Karpas-422 (cell line): ENCODE measurements at regions not wholly inside any gene's neighbourhood (a gene's known extent, or its start where the extent isn't known, plus 50 kb on each side); places are given as distances from the start of the nearest gene placed in this dataset.

Experiments
- DNase-seq: peaks from one replicate; pipeline ENCODE4 v3.0.0-alpha.2; 2015
- H2AFZ ChIP-seq: fragments of 200-600 bp; sonication (generic); 2 replicates; pipeline ENCODE4 v1.6.1; 2014; ENCODE audit warnings: antibody characterized with exemption, low read length, mixed read lengths
- H3K27ac ChIP-seq: fragments of 200-600 bp; sonication (generic); 2 replicates; pipeline ENCODE4 v1.5.1; 2014; ENCODE audit warnings: mild to moderate bottlenecking, low read length, moderate library complexity
- H3K27me3 ChIP-seq: fragments of 200-600 bp; sonication (generic); 2 replicates; pipeline ENCODE4 v1.6.1; 2014; ENCODE audit warnings: low read length, mixed read lengths
- H3K36me3 ChIP-seq: fragments of 200-600 bp; sonication (generic); 2 replicates; pipeline ENCODE4 v1.6.1; 2014; ENCODE audit warnings: low read length, mixed read lengths; ENCODE audit not compliant: insufficient read depth
- H3K4me1 ChIP-seq: fragments of 200-600 bp; sonication (generic); 2 replicates; pipeline ENCODE4 v1.6.1; 2014; ENCODE audit warnings: mild to moderate bottlenecking, low read length, mixed read lengths
- H3K4me2 ChIP-seq: fragments of 200-600 bp; sonication (generic); 2 replicates; pipeline ENCODE4 v1.6.1; 2014; ENCODE audit warnings: low read length, low read depth, mild to moderate bottlenecking; ENCODE audit not compliant: poor library complexity, severe bottlenecking
- H3K4me3 ChIP-seq: fragments of 200-600 bp; sonication (generic); 2 replicates; pipeline ENCODE4 v1.5.1; 2014; ENCODE audit warnings: mild to moderate bottlenecking, antibody characterized with exemption, low read length, mixed read lengths
- H3K79me2 ChIP-seq: fragments of 200-600 bp; sonication (generic); 2 replicates; pipeline ENCODE4 v1.6.1; 2014; ENCODE audit warnings: mild to moderate bottlenecking, low read length, mixed read lengths
- H3K9ac ChIP-seq: fragments of 200-600 bp; sonication (generic); 2 replicates; pipeline ENCODE4 v1.6.0; 2014; ENCODE audit warnings: low read length
- H3K9me2 ChIP-seq: fragments of 200-600 bp; sonication (generic), shearing (Covaris generic); replicated peaks from 2 replicates; pipeline ENCODE4 v1.6.0; 2014; ENCODE audit warnings: mild to moderate bottlenecking, low read length, moderate library complexity; ENCODE audit not compliant: insufficient read depth
- H3K9me3 ChIP-seq: fragments of 300-700, 200-600 bp; sonication (generic); 2 replicates; pipeline ENCODE4 v1.6.1; 2014; ENCODE audit warnings: low read length, mixed read lengths
- H4K20me1 ChIP-seq: fragments of 200-600 bp; sonication (generic); 2 replicates; pipeline ENCODE4 v1.6.1; 2014; ENCODE audit warnings: mild to moderate bottlenecking, antibody characterized with exemption, low read length, low read depth; ENCODE audit not compliant: insufficient read depth

GRCh38 chr20:22456109-22456508 is 128.3 kb downstream of the FOXA2 start:
- DNase-seq: no peak
- Histone ChIP-seq H3K9me2 (no peaks in the 10 kb centered on the region), H3K27me3 (no peaks in the 10 kb centered on the region), H4K20me1 (no peaks in the 10 kb centered on the region), H3K4me1 (no peaks in the 10 kb centered on the region), H3K36me3 (no peaks in the 10 kb centered on the region), H2AFZ (no peak overlapping the region), H3K79me2 (no peaks in the 10 kb centered on the region), H3K9me3 (no peaks in the 10 kb centered on the region), H3K27ac (no peak overlapping the region), H3K9ac (no peak overlapping the region), H3K4me2 (no peak overlapping the region), H3K4me3 (no peak overlapping the region)

GRCh38 chr20:22455259-22455658 is 129.1 kb downstream of the FOXA2 start:
- Histone ChIP-seq H3K9me3 (no peaks in the 10 kb centered on the region), H3K79me2 (no peaks in the 10 kb centered on the region), H3K4me1 (no peaks in the 10 kb centered on the region), H4K20me1 (no peaks in the 10 kb centered on the region), H3K4me3 (no peak overlapping the region), H2AFZ (no peak overlapping the region), H3K9ac (no peak overlapping the region), H3K27me3 (no peaks in the 10 kb centered on the region), H3K36me3 (no peaks in the 10 kb centered on the region), H3K27ac (no peak overlapping the region), H3K9me2 (no peaks in the 10 kb centered on the region), H3K4me2 (no peak overlapping the region)
- DNase-seq: no peak

GRCh38 chr20:22453244-22454080 is 130.9 kb downstream of the FOXA2 start:
- DNase-seq: no peak
- Histone ChIP-seq H3K36me3 (no peaks in the 10 kb centered on the region), H3K4me1 (no peaks in the 10 kb centered on the region)

GRCh38 chr20:22452442-22453011 is 131.8 kb downstream of the FOXA2 start:
- H3K4me3 ChIP-seq: no peak overlapping the region
- no peaks in the 10 kb centered on the region for H3K36me3 ChIP-seq
- H3K9ac ChIP-seq: no peak overlapping the region
- no peak overlapping the region for H2AFZ ChIP-seq
- H3K27ac ChIP-seq: no peak overlapping the region
- H3K27me3 ChIP-seq: no peaks in the 10 kb centered on the region
- no peaks in the 10 kb centered on the region for H4K20me1 ChIP-seq
- no peaks in the 10 kb centered on the region for H3K4me1 ChIP-seq
- no peaks in the 10 kb centered on the region for H3K9me2 ChIP-seq
- no peak for DNase-seq
- no peaks in the 10 kb centered on the region for H3K79me2 ChIP-seq
- H3K9me3 ChIP-seq: no peaks in the 10 kb centered on the region
- H3K4me2 ChIP-seq: no peak overlapping the region

More at GRCh38 chr20:22453244-22454080, 130.9 kb downstream of the FOXA2 start:
- Histone ChIP-seq H3K4me2 (no peak overlapping the region), H3K27me3 (no peaks in the 10 kb centered on the region), H4K20me1 (no peaks in the 10 kb centered on the region), H3K79me2 (no peaks in the 10 kb centered on the region), H3K9me2 (no peaks in the 10 kb centered on the region), H3K9me3 (no peaks in the 10 kb centered on the region), H3K9ac (no peak overlapping the region), H3K4me3 (no peak overlapping the region), H3K27ac (no peak overlapping the region), H2AFZ (no peak overlapping the region)

- H3K9ac ChIP-seq: no peak overlapping the region
- H3K27ac ChIP-seq: no peak overlapping the region
- H4K20me1 ChIP-seq: no peaks in the 10 kb centered on the region
- H2AFZ ChIP-seq: no peak overlapping the region
- no peaks in the 10 kb centered on the region for H3K9me3 ChIP-seq
- no peaks in the 10 kb centered on the region for H3K9me2 ChIP-seq
- H3K36me3 ChIP-seq: no peaks in the 10 kb centered on the region
- DNase-seq: no peak
- H3K79me2 ChIP-seq: no peaks in the 10 kb centered on the region
- no peaks in the 10 kb centered on the region for H3K4me1 ChIP-seq
- no peak overlapping the region for H3K4me3 ChIP-seq
- no peaks in the 10 kb centered on the region for H3K27me3 ChIP-seq
- H3K4me2 ChIP-seq: no peak overlapping the region
Observed at GRCh38 chr20:22450537-22450936, 133.8 kb downstream of the FOXA2 start.

- Histone ChIP-seq H3K4me2 (no peak overlapping the region), H3K4me3 (no peak overlapping the region), H3K9ac (no peak overlapping the region)
Observed at GRCh38 chr20:22449188-22449973, 135.0 kb downstream of the FOXA2 start.

GRCh38 chr20:22447447-22447778 is 137.0 kb downstream of the FOXA2 start:
- H3K36me3 ChIP-seq: no peaks in the 10 kb centered on the region
- no peak overlapping the region for H3K4me2 ChIP-seq
- H3K27ac ChIP-seq: no peak overlapping the region
- no peaks in the 10 kb centered on the region for H3K9me3 ChIP-seq
- no peak overlapping the region for H3K4me3 ChIP-seq
- no peak overlapping the region for H2AFZ ChIP-seq
- no peaks in the 10 kb centered on the region for H3K79me2 ChIP-seq
- no peak for DNase-seq
- H4K20me1 ChIP-seq: no peaks in the 10 kb centered on the region
- no peaks in the 10 kb centered on the region for H3K9me2 ChIP-seq
- H3K9ac ChIP-seq: no peak overlapping the region
- no peaks in the 10 kb centered on the region for H3K27me3 ChIP-seq
- H3K4me1 ChIP-seq: no peaks in the 10 kb centered on the region

More at GRCh38 chr20:22449188-22449973, 135.0 kb downstream of the FOXA2 start:
- no peaks in the 10 kb centered on the region for H3K9me2 ChIP-seq
- no peak for DNase-seq
- H3K9me3 ChIP-seq: no peaks in the 10 kb centered on the region
- no peaks in the 10 kb centered on the region for H3K79me2 ChIP-seq
- no peaks in the 10 kb centered on the region for H4K20me1 ChIP-seq
- no peaks in the 10 kb centered on the region for H3K27me3 ChIP-seq
- H3K36me3 ChIP-seq: no peaks in the 10 kb centered on the region
- no peak overlapping the region for H3K27ac ChIP-seq
- H2AFZ ChIP-seq: no peak overlapping the region
- H3K4me1 ChIP-seq: no peaks in the 10 kb centered on the region
